Tongue (tissue), 1 donor: ENCODE measurements at regions not wholly inside any gene's neighbourhood (a gene's known extent, or its start where the extent isn't known, plus 50 kb on each side); places are given as distances from the start of the nearest gene placed in this dataset.

Experiments used
- DNase-seq: peaks from one replicate; pipeline ENCODE4 v3.0.0-alpha.2; 2015

DNA sequence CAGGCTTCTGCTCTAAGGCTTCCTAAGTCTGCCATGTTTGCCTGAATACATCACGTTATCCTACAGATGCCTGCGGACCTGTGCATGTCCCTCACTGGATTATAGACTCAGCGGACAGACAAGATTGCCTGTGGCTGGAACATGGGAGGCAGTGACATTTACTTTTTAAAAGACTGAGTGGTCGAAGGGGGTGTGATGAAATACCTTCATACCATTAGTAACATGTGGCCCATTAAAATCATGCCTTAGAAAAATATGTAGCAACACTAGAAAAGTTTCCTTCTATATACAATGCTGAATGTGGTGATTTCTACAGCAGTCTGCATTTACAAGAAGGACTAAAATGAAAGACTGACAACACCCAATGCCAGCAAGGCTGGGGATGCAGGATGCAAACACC, 154.4 kb downstream of the ASB1 start:
- DNase-seq, result no peak

DNA sequence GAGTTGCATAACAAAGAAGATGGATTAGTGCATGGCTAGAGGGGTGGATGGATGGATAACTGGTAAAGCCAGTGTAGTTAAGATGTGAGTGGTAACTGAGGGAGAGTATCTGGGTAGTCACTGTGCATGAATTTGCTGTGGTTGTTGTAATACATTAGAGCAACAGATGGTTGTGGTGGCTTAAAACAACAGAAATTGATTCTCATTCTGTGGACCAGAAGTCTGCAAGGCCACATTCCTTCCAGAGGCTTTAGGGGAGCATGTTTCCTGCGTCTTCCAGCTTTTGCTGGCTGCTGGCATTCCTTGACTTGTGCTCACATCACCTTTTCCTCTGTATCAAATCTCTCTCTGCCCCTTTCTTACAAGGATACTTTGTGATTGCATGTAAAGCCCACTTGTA, 155.4 kb downstream of the ASB1 start:
- no peak for DNase-seq

DNA sequence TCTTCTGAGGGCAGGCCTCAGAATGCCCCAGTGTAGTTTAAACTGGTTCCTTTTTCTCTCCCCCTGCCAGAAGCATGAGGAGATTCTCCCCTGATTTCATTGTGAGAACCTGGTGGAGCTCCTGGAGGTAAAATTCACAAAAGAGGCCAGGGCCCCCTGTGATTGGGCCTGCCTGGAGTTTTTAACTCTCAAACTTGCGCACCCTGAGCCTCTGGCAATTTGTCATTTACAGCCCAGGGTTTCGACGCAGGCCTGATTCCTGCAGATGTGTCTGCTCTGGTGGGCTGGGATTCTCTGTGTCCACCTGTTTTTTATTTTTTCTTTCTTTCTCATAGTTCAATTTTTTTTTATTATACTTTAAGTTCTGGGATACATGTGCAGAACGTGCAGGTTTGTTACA, 157.9 kb downstream of the ASB1 start:
- DNase-seq, result no peak

DNA sequence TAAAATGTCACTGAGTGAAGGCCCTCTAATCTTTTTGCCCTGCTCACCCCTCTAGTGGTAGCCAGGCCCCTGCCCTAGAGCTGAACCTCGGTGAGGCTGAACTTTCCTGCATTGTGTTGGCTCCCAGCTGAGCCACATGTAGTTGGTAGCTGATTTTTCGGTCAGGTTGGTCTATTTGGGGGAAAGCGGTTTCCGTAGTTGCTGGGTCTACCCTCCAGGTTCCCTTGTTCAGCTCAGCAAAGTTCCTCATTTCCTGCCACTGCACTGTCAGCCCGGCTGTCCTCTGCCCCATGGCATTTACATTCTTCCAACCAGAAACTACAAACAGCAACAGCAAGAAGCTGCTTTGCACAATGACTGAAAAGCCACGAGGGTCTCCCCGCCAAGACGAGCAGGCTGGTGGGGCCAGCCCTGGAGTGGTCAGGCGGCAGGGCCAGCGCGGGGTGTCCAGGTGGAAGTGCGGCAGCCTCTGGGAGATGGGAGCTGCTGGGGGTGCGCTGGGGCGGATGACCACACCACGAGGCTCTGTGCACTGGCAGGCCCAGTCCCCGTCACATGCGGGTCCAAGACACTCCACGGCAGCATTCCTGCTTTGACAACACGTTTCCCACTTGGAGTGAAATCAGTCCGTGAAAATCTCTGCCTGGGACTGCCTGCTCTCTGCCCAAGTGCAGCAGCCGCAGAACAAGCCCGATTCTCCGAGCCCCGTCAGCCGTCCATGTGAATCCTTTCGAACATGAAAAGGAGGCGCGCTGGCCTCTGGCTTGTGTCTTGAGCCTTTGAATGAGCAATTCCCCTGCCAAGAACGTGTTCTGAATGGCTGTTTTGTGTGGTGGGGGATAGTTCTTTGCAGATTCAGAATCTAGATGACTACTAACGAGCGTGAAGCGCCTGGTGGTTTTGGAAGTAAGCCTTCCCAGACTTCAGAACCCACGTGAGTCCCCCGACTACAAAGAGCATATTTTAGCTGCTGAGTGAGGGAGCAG, 159.4 kb downstream of the ASB1 start:
- peak; percentile 82 for DNase-seq

DNA sequence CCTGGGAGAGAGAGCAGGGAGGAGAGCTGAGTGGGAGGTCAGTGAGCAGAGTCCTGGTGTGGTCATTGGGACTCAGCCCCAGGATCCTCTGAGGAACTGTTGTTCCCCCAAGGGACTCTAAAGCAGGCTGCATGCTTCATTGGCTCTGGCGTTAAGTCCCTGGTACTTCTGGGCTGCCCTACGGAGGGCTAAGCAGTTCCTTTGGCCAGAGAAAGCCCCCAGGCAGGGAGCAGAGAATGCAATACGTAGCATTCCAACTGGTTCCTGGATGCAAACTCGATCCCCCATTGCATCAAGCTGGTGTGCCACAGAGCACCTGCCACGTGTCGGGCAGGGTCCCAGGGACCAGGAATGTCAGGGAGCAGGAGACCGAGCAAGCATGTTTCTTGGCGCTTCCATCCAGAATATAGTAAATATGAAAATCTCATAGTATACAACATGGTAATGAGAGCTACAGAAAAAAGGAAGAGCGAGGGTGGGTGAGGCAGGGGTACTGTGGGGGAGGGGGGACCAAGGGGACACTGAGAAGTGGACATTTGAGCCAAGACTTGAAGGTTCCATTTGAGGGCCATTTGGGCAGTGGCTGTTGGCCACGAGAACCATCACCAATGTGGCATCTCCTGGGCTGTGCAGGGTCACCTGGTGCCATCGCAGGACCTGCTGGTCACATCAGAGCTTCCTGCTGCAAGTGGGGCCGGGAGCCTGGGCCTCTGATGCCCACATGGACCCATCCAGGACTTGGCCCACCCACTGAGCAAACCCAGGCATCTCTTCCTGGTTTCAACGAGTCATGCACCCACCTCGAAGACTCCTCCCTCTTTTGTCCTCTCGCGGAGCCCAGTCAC, 160.4 kb downstream of the ASB1 start:
- DNase-seq, result no peak

DNA sequence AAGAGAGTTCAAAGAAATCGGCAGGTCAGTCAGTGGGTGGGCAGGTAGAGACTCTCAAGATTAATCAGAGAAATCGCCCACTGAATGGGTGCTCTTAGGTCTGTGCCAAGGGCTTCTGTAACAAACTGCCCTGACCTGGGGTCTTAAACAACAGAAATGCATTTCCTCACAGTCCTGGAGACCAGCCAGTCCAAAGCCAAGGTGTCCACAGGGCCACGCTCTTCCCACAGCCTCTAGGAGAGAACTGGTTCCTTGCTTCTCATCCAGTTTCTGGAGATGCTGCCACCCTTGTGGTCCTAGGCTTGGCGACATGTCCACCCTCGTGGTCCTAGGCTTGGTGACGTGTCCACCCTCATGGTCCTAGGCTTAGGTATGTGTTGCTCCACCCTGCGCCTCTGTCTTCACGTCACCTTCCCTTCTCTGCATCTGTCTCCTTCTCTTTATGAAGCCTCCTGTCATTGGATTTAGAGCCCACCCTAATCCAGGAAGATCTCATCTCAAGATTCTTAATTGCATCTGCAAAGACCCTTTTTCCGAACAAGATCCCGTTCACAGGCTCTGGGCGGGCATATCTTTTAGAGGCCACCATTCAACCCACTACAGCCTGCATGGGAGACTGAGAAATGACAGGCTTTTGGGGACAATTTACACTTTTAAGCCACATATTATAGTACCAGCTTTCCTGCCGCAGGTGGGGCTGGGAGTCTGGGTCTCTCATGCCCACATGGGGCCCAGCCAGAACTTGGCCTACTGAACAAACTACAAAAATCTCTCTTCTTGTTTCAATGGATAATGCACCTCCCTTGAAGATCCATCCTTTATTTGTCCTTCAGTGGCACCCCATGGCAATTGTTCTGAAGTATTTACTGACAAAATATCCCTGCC, 161.3 kb downstream of the ASB1 start:
- no peak for DNase-seq

DNA sequence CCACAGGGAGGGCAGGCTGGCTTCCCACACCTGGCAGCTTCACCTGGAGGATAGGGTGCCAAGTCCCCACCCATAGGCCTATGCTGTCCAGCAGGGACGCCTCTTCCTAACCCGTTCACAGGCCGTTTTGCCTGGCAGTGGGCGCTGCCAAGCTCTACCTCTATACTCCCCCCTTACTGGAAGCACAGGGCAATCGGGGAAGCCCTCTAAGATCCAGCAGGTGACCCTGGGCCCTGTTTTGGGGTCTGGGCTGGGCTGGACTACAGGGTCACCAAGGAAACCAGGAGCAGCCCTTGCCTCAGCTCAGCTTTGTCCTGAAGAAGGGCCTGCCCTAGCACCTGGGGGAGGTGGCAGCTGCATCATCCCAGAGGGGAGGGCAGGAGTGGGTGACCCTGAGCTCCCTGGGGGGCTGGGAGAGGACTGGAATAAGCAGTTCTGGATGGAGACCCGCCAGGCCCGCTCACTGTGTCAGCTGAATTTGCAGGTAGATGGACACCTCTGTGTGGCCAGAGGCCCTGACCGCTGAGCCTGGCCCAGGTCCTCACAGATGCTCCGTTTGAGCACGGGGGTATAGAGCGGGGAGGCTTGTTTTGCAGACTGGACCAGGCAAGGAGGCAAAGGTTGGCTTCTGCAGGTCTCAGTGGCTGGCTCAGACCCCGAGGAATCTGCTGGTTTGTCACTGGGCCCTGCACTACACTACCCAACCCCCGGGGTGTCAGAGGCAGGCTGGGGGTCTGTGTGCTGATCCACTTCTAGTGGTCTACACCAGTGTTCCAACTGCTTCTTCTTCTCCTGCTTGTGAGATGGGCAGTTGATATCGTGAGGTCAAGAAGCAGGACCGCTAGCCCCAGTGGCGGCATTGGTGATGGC, 163.1 kb downstream of the ASB1 start:
- no peak for DNase-seq

DNA sequence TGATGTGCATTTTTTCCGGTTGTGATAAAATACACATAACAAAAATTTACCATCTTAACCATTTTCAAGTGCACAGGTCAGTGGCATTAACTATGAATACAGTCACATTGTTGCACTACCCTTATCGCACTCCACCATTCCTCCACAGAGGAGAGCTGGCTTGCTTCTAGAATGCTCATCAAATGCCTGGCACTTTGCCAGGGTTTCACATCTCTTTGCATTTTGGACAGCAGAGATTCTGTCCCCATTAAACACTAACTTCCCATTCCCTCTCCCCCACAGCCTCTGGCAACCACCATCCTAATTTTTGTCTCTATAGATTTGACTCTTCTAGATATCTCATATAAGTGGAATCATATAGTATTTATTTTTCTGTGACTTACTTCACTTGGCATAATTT, 165.0 kb downstream of the ASB1 start:
- DNase-seq, result no peak

DNA sequence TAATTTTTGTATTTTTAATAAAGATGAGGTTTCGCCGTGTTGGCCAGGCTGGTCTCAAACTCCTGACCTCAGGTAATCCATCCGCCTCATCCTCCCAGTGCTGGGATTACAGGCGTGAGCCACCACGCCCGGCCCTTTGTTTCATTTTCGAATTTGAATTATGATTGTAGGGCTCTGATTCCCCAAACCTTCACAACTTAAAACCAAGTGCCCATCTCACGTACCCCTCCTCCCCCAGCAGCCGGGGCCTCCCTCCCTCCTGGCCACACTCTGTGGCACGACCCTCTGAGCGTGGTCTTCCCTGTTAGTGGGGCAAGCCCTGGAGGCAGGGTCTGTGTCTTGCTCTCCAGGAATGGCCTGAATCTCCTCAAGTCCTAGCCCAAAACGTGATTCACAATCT, 166.5 kb downstream of the ASB1 start:
- no peak for DNase-seq

DNA sequence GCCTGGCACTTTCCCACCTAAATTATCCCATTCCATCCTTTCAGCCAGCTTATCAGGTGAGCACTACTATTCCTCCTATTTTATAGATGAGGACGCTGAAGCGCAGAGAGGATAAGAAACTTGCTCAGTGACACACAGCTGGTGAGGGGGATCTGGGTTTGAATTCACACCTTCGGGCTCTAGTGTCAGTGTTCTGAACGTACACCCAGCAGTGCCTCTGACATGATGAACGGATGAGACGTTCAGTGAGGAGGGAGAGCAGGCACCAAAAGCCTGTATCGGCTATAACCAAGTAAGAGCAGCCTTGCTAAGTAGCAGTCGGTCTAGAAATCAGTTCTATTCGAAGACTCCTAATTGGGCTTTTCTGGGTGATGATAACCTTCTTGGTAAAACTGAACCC, 167.0 kb downstream of the ASB1 start:
- no peak for DNase-seq

DNA sequence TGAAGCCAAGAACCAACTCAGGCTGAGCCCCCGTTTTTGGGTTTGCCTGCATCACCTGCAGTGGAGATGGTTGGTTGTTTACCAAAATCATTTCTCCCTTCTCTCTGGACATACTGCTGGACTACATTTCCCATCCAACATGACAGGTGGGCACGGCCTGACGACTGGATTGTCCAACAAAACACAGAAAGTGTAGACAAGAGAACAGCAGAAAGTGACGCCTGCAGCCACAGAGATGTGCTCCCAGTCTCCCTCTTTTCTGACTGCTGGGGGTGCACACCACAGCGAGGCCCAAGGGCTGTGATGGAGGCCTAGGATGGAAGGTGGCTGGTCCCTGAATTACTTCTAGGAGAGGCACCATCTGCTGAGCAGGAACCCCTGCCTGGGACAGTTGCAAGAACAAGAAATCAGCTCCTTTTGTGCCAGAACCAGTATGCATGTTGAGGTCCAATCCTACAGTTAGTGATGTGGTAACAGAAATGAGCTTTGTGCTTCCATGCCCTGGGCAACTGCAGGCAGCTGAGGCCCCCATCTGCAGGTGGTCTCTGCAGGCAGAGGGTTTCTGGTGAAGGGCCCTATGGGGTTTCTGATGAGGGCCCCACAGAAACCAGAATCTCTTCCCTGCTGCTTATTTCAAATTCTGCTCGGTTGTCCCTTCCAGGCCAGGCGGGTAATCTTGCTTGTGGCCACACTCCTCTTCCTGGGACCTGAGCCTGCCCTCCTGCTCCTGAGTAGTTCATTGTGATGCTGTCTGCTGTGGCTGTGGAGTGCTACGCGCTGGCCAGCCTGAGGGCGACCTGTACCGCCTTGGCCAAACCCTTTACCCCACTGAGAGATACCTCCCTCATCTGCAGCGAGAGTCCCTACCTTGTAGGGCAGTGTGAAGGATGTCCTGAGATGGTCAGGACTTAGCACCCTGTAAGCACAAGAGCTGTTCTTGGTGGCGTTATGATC, 168.3 kb downstream of the ASB1 start:
- DNase-seq, result no peak

DNA sequence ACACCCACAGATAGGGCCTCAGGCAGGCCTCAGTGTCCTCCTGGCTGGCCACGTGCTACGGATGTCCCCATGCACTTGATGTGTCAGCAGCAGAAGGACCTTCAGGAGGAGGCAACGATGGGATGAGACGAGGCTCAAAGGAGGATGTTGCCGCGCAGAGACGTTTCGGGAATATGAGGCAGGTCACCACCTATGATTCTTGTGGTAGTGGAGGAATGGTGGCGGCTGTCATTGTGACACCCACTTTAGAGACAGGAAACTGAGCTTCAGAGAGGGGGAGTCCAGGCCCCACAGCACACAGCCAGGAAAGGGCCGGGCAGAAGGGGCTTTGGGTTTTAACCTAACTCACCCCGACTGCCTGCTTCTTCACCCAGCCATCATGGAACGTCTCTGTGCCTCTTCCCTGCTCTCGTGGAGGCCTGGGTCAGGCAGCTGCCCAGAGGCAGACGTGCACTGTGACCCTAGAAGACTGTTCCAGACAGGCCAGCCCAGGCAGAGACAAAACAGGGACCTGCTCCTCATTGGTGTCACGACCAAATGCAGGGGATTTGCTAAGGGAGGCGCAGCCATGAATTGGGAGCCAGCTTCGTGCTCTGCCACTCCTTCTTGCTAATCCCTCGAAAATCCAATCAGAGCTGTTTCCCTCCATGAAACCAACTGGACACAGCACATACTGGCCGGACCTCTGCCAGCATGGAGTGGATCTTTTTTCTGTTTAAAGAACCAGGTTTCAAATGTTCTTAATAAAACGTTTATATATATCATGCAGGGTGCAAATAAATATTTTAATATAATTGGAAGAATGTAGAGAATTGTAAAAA, 169.2 kb downstream of the ASB1 start:
- peak; percentile 29 for DNase-seq

DNA sequence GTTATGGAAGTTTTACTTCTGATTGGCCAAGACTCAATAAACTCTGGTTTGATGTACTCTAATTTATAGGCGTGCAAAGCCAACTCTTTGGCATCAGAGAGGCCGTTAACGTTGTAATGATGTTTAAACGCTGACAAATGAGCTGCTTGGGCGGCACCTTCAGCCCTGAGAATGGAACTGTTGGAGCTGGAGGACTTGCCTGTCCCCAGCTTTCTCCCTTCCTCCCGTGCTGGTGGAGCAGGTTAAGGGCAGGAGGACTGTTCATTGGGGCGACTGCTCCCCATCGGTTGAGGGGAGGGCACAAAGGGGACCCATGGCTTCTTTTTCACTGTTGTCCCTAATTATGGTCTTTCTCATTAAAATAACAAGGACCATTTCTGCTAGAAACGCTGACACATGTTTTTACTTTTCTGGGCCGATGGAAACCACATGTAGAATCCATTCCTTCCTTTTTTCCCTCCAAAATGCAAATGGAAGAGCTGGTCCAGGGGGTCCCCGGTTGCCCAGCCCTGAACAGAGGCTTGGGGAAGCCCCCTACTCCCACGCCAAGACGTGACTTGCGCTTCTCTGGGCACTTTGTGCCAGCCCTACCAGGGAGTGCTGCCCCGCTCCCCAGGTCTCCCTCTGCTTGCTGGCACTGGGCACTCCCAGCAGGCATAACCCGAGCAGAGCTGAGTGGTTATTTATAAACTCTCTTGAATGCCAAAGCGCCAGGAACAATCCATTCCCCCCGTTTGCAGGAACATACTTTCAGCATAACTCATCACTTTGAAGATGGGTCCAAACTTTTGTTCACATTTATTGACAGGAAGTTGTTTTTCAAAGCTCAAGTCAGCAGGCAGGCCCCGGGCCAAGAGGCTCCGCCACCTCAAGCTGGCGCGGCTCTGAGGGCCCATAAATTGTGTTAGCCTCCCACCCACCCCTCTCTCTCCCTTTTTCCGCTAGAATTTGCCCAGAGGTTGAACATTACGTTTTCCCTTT, 170.1 kb downstream of the ASB1 start:
- DNase-seq, result peak; percentile 84

DNA sequence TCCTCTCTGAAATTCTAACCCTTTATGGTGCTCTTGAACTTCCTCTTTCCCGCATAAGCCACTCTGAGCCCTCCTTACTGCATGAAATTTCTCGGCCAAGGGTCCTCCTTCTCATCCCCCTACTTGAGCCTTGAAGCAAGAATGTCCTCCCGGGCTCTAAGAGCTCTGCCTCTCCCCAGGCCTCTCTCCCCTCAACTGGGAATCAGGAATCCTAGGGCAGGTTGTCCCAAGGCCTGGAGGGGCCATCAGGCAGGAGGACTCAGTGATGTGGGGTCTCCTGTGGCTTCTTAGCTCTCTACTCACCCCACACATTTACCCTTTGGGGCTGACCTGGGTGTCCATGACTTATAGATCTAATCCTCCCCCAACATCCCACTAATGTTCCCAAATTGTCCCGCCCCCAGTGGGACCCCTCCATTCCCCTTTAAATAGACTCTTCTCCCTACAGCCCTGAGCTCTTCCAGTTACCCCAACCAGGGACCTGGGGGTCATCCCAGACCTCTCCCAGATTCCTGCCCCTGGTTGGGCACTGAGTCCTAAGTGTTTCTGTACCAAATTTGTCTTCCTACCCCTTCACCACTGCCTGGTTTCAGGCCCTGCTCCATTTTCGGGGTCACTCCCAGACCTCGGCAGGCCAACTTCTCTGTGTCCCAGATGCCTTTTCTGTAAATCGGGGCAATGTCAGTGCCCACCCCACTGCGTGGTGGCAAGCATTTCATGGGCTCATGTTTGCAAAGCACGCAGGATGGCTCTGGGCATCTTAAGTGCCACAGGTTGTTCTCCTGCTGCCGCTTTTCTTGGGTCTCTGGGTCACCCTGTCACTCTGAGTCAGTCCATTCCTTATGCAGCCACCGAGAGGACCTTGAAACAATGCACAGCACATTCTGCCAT, 171.2 kb downstream of the ASB1 start:
- no peak for DNase-seq

DNA sequence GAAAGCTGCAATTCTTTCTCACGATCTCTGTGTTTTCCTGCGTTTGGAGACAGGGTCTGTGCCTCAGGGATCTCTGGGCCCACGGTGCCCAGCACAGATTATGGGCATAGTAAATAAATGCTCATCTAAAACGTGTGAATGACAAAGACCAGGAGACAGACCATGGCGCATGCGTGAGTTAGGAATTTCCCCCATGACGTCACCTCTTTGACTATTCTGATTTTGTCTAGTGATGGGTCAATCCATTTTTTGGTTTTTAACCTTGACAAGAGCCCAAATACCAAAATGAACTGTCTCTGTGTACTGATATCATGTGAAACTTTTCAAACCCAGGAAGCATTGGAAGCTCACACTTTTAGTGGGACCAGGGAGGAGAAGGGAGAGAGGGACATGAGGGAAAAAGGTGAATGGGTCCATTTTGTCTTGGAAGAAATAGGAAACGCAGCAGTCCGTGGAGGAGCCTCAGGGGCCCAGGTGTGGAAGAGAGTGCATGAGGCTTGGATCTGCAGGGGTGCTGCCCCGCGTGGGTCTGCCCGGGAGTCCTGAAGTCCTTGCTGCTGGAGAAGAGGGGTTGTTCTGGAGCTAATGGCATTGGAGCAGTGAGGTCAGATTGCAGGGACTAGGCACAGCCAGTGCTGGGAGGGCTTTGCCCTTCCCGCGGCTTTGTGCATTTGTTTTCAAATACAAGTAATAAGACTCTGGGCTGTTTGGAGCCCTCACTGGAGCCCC, 172.2 kb downstream of the ASB1 start:
- no peak for DNase-seq
